ENCODE measurements at regions not wholly inside any gene's neighbourhood (a gene's known extent, or its start where the extent isn't known, plus 50 kb on each side); places are given as distances from the start of the nearest gene placed in this dataset.
"Not testable (repeated sequence)": the region's sequence is repeated elsewhere in the genome, so short reads cannot be mapped to it uniquely, and the experiment has no call there.

DNA sequence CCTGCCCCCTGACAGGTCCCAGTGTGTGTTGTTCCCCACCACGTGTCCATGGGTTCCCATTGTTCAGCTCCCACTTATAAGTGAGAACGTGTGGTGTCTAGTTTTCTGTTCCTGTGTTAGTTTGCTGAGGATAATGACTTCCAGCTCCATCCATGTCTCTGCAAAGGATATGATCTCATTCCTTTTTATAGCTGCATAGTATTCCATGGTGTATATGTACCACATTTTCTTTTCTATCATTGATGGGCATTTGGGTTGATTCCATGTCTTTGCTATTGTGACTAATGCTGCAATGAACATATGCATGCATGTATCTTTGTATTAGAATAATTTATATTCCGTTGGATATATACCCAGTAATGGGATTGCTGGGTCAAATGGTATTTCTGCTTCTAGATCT, 108.0 kb upstream of the KCNK1 start:
- not testable (repeated sequence) for TF ChIP-seq POLR2AphosphoS5 (IDR thresholded peaks at IDR 0.05; ENCODE audit: low read depth, low read length); POLR2A (IDR thresholded peaks at IDR 0.05; ENCODE audit: low read depth, low read length); SPI1 (IDR thresholded peaks at IDR 0.05; ENCODE audit: low read depth, low read length); PAX5 (IDR thresholded peaks at IDR 0.05; ENCODE audit: insufficient read depth, low read length, severe bottlenecking); TAF1 (IDR thresholded peaks at IDR 0.05; ENCODE audit: low read depth, low read length); POU2F2 (IDR thresholded peaks at IDR 0.05; ENCODE audit: low read depth, low read length)
